OCI-LY3 (cell line): ENCODE measurements at regions not wholly inside any gene's neighbourhood (a gene's known extent, or its start where the extent isn't known, plus 50 kb on each side); places are given as distances from the start of the nearest gene placed in this dataset.

Experiments used
- EZH2phosphoT487 ChIP-seq: fragments of 200-600 bp; shearing (Covaris generic); IDR thresholded peaks from 2 replicates; pipeline ENCODE4 v1.6.1; 2018; ENCODE audit warnings: antibody characterized with exemption, mixed run types, low read depth
- TF ChIP-seq, protein P1 (sequence below): fragments of 200-600, 300-600 bp; sonication (generic); IDR thresholded peaks from 2 replicates; pipeline ENCODE4 v1.5.1; 2014; ENCODE audit warnings: antibody characterized with exemption, low read length, low read depth

DNA sequence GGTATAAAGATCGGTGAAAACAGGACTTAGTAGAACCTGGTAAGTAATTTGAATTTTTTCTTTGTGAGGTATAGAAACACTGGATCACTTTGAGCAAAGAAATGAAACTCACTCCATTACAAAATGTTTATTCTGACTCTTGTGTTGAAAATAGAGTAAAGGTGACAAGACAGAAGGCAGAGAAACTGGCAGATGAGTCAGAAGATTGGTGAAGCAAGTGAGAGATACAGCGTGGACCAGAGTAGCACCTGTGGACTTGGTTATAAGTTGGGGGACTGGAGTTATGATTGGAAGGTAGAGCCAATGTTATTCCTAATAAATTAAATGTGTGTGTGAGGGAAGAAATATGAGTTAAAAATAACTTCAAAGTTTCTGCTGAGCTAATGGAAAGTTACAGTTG, 620.9 kb downstream of the ZWINT start:
- TF ChIP-seq, protein P1, sequence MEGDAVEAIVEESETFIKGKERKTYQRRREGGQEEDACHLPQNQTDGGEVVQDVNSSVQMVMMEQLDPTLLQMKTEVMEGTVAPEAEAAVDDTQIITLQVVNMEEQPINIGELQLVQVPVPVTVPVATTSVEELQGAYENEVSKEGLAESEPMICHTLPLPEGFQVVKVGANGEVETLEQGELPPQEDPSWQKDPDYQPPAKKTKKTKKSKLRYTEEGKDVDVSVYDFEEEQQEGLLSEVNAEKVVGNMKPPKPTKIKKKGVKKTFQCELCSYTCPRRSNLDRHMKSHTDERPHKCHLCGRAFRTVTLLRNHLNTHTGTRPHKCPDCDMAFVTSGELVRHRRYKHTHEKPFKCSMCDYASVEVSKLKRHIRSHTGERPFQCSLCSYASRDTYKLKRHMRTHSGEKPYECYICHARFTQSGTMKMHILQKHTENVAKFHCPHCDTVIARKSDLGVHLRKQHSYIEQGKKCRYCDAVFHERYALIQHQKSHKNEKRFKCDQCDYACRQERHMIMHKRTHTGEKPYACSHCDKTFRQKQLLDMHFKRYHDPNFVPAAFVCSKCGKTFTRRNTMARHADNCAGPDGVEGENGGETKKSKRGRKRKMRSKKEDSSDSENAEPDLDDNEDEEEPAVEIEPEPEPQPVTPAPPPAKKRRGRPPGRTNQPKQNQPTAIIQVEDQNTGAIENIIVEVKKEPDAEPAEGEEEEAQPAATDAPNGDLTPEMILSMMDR = no peak
- no peak for TF ChIP-seq EZH2phosphoT487
